ENCODE measurements at regions not wholly inside any gene's neighbourhood (a gene's known extent, or its start where the extent isn't known, plus 50 kb on each side); places are given as distances from the start of the nearest gene placed in this dataset.

GRCh38 chr4:30924495-30924894 is 204.3 kb downstream of the PCDH7 start:
- intact Hi-C loops (cut with micrococcal nuclease) = no loop called here
- no TSS peak for BruUV-seq (replicated peaks)
- RAD21 ChIA-PET (ENCODE audit: low non-redundant PET in 1 of 2, low total read pairs in 2 of 2, uncharacterized antibody in 2 of 2, unreplicated experiment in 2 of 2) = no interaction called here
- ATAC-seq (no peak), DNase-seq (ENCODE audit: low read depth, low spot score) (no peak)
- Histone ChIP-seq H4K20me1 (ENCODE audit: insufficient read depth) (no peaks in the 10 kb centered on the region), H3K27ac (ENCODE audit: low read depth, low read length) (peak overlapping the region; percentile 89), H3K4me1 (ENCODE audit: control insufficient read depth in 1 of 2, insufficient read depth in 2 of 2, low read length in 2 of 2) (peaks cover 63 to 78% of the 10 kb centered on the region in 2 experiments), H3K9me2 (ENCODE audit: insufficient read depth) (no peaks in the 10 kb centered on the region; the same call in 1 of the 2 replicates), H3K4me3 (replicated peaks in 1 of 2; ENCODE audit: low read depth in 1 of 2, low read length in 2 of 2) (no peak overlapping the region), H3K27me3 (ENCODE audit: insufficient read depth, low read length) (no peaks in the 10 kb centered on the region), H3K79me2 (ENCODE audit: insufficient read depth, low read length) (peaks cover 76% of the 10 kb centered on the region), H3K9ac (ENCODE audit: low read length) (no peak overlapping the region), H3K36me3 (ENCODE audit: control insufficient read depth in 1 of 2, insufficient read depth in 2 of 2, low read length in 2 of 2) (peaks cover 4 to 36% of the 10 kb centered on the region in 2 experiments; a peak in 2 of 4 replicates), H3K4me2 (ENCODE audit: low read length) (no peak overlapping the region), H2AFZ (ENCODE audit: low read depth, low read length, poor library complexity, severe bottlenecking) (no peak overlapping the region), H3K9me3 (ENCODE audit: control insufficient read depth in 1 of 2, insufficient read depth in 1 of 2, low read depth in 1 of 2, low read length in 2 of 2) (no peaks in the 10 kb centered on the region; a peak in 1 of 4 replicates)
- TF ChIP-seq ELF1 (IDR thresholded peaks at IDR 0.05; ENCODE audit: borderline replicate concordance, low read depth) (no peak), ZBTB33 (IDR thresholded peaks at IDR 0.05; ENCODE audit: extremely low read depth, insufficient replicate concordance, low read length) (no peak), SRF (IDR thresholded peaks at IDR 0.05; ENCODE audit: low read depth) (no peak), REST (IDR thresholded peaks at IDR 0.05; ENCODE audit: low read depth) (no peak), SIN3A (IDR thresholded peaks at IDR 0.05; ENCODE audit: low read depth) (no peak)
- POLR2A ChIA-PET = interaction anchor here (1.0 kb wide), 1 partner anchor 161 kb away, joined by 3 read pairs; no protein-coding TSS in a partner anchor
- CTCF ChIA-PET = no interaction called here

All from HCT116 (cell line).